GM23248 (cell line): ENCODE measurements at regions not wholly inside any gene's neighbourhood (a gene's known extent, or its start where the extent isn't known, plus 50 kb on each side); places are given as distances from the start of the nearest gene placed in this dataset.
"Not testable (repeated sequence)": the region's sequence is repeated elsewhere in the genome, so short reads cannot be mapped to it uniquely, and the experiment has no call there.

Experiments
- DNase-seq: peaks from one replicate; pipeline ENCODE4 v3.0.0-alpha.2; 2015
- H2AFZ ChIP-seq: fragments of 200-600 bp; sonication (generic); 2 replicates; pipeline ENCODE4 v1.6.1; 2016; ENCODE audit warnings: antibody characterized with exemption
- H3F3A ChIP-seq: fragments of 200-600 bp; sonication (generic); 2 replicates; pipeline ENCODE4 v1.6.1; 2016; ENCODE audit warnings: mild to moderate bottlenecking, antibody characterized with exemption, mixed run types; ENCODE audit not compliant: insufficient read depth
- H3K27ac ChIP-seq: fragments of 200-600 bp; sonication (generic); 2 replicates; pipeline ENCODE4 v1.5.1; 2016; ENCODE audit warnings: mild to moderate bottlenecking
- H3K27me3 ChIP-seq: fragments of 200-600 bp; sonication (generic); replicated peaks from 2 replicates; pipeline ENCODE4 v1.6.1; 2016; ENCODE audit warnings: mild to moderate bottlenecking; ENCODE audit not compliant: insufficient read depth
- H3K36me3 ChIP-seq: fragments of 200-600 bp; sonication (generic); 2 replicates; pipeline ENCODE4 v1.6.1; 2016; ENCODE audit warnings: low read depth, mild to moderate bottlenecking
- H3K4me1 ChIP-seq: fragments of 200-600 bp; sonication (generic); 2 replicates; pipeline ENCODE4 v1.6.1; 2016; ENCODE audit warnings: mild to moderate bottlenecking; ENCODE audit not compliant: insufficient read depth
- H3K4me2 ChIP-seq: fragments of 200-600 bp; sonication (generic); one replicate; pipeline ENCODE4 v1.6.1; 2016; ENCODE audit warnings: mild to moderate bottlenecking; ENCODE audit not compliant: unreplicated experiment
- H3K4me3 ChIP-seq: fragments of 200-600 bp; sonication (generic); 2 replicates; pipeline ENCODE4 v1.5.1; 2016; ENCODE audit warnings: mild to moderate bottlenecking
- H3K79me2 ChIP-seq: fragments of 200-600 bp; sonication (generic); 2 replicates; pipeline ENCODE4 v1.6.1; 2016; ENCODE audit warnings: mild to moderate bottlenecking; ENCODE audit not compliant: insufficient read depth
- H3K9ac ChIP-seq: fragments of 200-600 bp; sonication (generic); 2 replicates; pipeline ENCODE4 v1.6.1; 2016; ENCODE audit warnings: mild to moderate bottlenecking
- H3K9me2 ChIP-seq: fragments of 200-600 bp; sonication (generic); 2 replicates; pipeline ENCODE4 v1.6.1; 2016; ENCODE audit warnings: mixed run types, mild to moderate bottlenecking, moderate library complexity; ENCODE audit not compliant: insufficient read depth
- H3K9me3 ChIP-seq: fragments of 200-600 bp; sonication (generic); one replicate; pipeline ENCODE4 v1.6.1; 2017; ENCODE audit warnings: low read depth
- H4K20me1 ChIP-seq: fragments of 200-600 bp; sonication (generic); 2 replicates; pipeline ENCODE4 v1.6.0; 2016; ENCODE audit not compliant: insufficient read depth
- WGBS, 2 experiments: methylation state at CpG; one replicate each; pipeline ENCODE4 v1.1.6; 2015 to 2017; ENCODE audit warnings: low lambda C conversion rate in 2 of 2, low coverage in 1 of 2; ENCODE audit errors: missing lambda C conversion rate in 2 of 2; 5-methylcytosine and 5-hydroxymethylcytosine counted together
- in situ Hi-C: fragments of 300-500 bp; cut with MboI; formaldehyde crosslinking; loops from 2 replicates; pipeline ENCODE4 v1.15.0; 2020

DNA sequence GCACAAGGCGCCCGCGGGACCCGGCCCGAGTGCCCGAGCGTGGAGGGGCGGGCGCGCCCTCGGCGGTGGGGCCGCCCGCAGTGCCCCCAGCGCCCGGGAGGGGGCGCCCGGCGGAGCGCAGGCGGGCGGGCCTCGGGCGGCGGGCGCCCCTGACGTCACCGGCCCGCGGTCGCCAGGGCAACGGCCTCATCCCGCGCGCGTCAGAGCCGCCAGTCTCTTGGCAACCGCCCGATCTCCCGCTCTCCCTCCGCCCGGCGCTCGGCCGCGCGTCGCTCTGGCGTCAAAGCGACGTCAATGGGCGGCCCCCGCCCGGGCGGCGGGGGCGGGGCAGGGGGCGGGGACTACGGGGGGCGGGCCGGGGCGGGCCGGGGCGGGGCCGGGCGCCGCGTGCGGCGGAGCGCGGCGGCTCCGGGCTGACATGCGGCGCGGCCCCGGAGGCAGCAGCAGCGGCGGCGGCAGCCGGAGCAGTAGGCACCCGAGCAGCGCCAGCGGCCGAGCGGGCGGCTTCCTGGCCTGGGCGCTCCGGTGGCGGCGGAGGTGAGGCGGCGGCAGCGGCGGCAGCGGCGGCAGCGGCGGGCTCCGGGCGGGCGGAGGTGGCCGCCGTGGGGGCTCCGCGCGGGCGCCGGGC is 4410.6 kb upstream of the TPTE start:
- no CpG with 5 or more reads among the region's 110 CpGs for WGBS, 2 experiments
- H3K4me2 ChIP-seq, DNase-seq, H3K79me2 ChIP-seq, H3K27me3 ChIP-seq, H3K4me3 ChIP-seq, H3K36me3 ChIP-seq, in situ Hi-C loops, H3F3A ChIP-seq, H3K4me1 ChIP-seq, H3K9ac ChIP-seq, H3K27ac ChIP-seq, H4K20me1 ChIP-seq, H2AFZ ChIP-seq, H3K9me3 ChIP-seq, H3K9me2 ChIP-seq: not testable (repeated sequence)

GRCh38 chr21:6111354-6111753 is 4410.0 kb upstream of the TPTE start:
- H3K79me2 ChIP-seq, H2AFZ ChIP-seq, H3K27me3 ChIP-seq, H3K27ac ChIP-seq, H3K9ac ChIP-seq, H4K20me1 ChIP-seq, H3K4me1 ChIP-seq, H3K36me3 ChIP-seq, H3K4me3 ChIP-seq, H3K9me3 ChIP-seq, DNase-seq, in situ Hi-C loops, H3K4me2 ChIP-seq, H3F3A ChIP-seq, H3K9me2 ChIP-seq: not testable (repeated sequence)
- WGBS, 2 experiments, result 2% methylated on average over 8 of the region's 46 CpGs; no CpG with 5 or more reads in 1 of the 2 experiments

GRCh38 chr21:6118336-6118735 is 4403.0 kb upstream of the TPTE start:
- H3K9me3 ChIP-seq, H3K4me2 ChIP-seq, H3K9me2 ChIP-seq, H3K36me3 ChIP-seq, in situ Hi-C loops, H3K27ac ChIP-seq, H4K20me1 ChIP-seq, H3K4me1 ChIP-seq, H3K9ac ChIP-seq, H3F3A ChIP-seq, H2AFZ ChIP-seq, H3K27me3 ChIP-seq, H3K79me2 ChIP-seq, DNase-seq, H3K4me3 ChIP-seq: not testable (repeated sequence)
- 100% methylated on average over 3 of the region's 18 CpGs; no CpG with 5 or more reads in 1 of the 2 experiments for WGBS, 2 experiments

- 100% methylated on average over 12 of the region's 28 CpGs for WGBS, 2 experiments
- H3K36me3 ChIP-seq, H3K27ac ChIP-seq, H3K9me3 ChIP-seq, H2AFZ ChIP-seq, DNase-seq, H3K4me2 ChIP-seq, H3K27me3 ChIP-seq, H3F3A ChIP-seq, H3K79me2 ChIP-seq, in situ Hi-C loops, H3K9ac ChIP-seq, H4K20me1 ChIP-seq, H3K9me2 ChIP-seq, H3K4me1 ChIP-seq, H3K4me3 ChIP-seq: not testable (repeated sequence)
These were observed 4400.5 kb upstream of the TPTE start for GRCh38 chr21:6120863-6121262.

- H3F3A ChIP-seq, H3K9ac ChIP-seq, H3K36me3 ChIP-seq, H3K4me1 ChIP-seq, H3K27ac ChIP-seq, in situ Hi-C loops, DNase-seq, H4K20me1 ChIP-seq, H2AFZ ChIP-seq, H3K9me3 ChIP-seq, H3K79me2 ChIP-seq, H3K4me2 ChIP-seq, H3K9me2 ChIP-seq, H3K27me3 ChIP-seq, H3K4me3 ChIP-seq: not testable (repeated sequence)
- 96% methylated on average over 11 of the region's 13 CpGs; no CpG with 5 or more reads in 1 of the 2 experiments for WGBS, 2 experiments
These were observed 4398.8 kb upstream of the TPTE start for GRCh38 chr21:6122629-6123028.

DNA sequence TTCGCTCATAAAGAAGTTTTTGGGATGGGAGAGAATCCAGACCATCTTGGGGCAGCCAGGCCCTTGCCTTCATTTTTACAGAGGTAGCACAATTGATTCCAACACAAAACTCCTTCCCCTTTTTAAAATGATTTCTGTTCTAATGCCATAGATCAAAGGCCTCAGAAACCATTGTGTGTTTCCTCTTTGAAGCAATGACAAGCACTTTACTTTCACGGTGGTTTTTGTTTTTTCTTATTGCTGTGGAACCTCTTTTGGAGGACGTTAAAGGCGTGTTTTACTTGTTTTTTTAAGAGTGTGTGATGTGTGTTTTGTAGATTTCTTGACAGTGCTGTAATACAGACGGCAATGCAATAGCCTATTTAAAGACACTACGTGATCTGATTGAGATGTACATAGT is 4398.2 kb upstream of the TPTE start:
- H3K4me2 ChIP-seq, H3K9me3 ChIP-seq, DNase-seq, H3K9me2 ChIP-seq, H4K20me1 ChIP-seq, H3K9ac ChIP-seq, H3K79me2 ChIP-seq, H2AFZ ChIP-seq, H3K4me3 ChIP-seq, H3F3A ChIP-seq, H3K27me3 ChIP-seq, in situ Hi-C loops, H3K36me3 ChIP-seq, H3K27ac ChIP-seq, H3K4me1 ChIP-seq: not testable (repeated sequence)
- 75% methylated on average over 1 of the region's 6 CpGs; no CpG with 5 or more reads in 1 of the 2 experiments for WGBS, 2 experiments

- H3K4me1 ChIP-seq, H3K79me2 ChIP-seq, H3F3A ChIP-seq, H3K4me3 ChIP-seq, H3K9me3 ChIP-seq, DNase-seq, H3K36me3 ChIP-seq, H3K9ac ChIP-seq, H3K27me3 ChIP-seq, H3K4me2 ChIP-seq, in situ Hi-C loops, H4K20me1 ChIP-seq, H2AFZ ChIP-seq, H3K9me2 ChIP-seq, H3K27ac ChIP-seq: not testable (repeated sequence)
- 91 to 100% methylated on average over 1 to 5 of the region's 24 CpGs for WGBS, 2 experiments
These were observed 4395.7 kb upstream of the TPTE start for GRCh38 chr21:6125549-6126240.
